ENCODE measurements at regions not wholly inside any gene's neighbourhood (a gene's known extent, or its start where the extent isn't known, plus 50 kb on each side); places are given as distances from the start of the nearest gene placed in this dataset.

- TF ChIP-seq, protein P1, sequence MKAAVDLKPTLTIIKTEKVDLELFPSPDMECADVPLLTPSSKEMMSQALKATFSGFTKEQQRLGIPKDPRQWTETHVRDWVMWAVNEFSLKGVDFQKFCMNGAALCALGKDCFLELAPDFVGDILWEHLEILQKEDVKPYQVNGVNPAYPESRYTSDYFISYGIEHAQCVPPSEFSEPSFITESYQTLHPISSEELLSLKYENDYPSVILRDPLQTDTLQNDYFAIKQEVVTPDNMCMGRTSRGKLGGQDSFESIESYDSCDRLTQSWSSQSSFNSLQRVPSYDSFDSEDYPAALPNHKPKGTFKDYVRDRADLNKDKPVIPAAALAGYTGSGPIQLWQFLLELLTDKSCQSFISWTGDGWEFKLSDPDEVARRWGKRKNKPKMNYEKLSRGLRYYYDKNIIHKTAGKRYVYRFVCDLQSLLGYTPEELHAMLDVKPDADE (IDR thresholded peaks at IDR 0.05), result no peak
- TF ChIP-seq ZNF331 (CRISPR knock-in tag; IDR thresholded peaks at IDR 0.05; ENCODE audit: low read depth), result no peak
- TF ChIP-seq, protein P2, sequence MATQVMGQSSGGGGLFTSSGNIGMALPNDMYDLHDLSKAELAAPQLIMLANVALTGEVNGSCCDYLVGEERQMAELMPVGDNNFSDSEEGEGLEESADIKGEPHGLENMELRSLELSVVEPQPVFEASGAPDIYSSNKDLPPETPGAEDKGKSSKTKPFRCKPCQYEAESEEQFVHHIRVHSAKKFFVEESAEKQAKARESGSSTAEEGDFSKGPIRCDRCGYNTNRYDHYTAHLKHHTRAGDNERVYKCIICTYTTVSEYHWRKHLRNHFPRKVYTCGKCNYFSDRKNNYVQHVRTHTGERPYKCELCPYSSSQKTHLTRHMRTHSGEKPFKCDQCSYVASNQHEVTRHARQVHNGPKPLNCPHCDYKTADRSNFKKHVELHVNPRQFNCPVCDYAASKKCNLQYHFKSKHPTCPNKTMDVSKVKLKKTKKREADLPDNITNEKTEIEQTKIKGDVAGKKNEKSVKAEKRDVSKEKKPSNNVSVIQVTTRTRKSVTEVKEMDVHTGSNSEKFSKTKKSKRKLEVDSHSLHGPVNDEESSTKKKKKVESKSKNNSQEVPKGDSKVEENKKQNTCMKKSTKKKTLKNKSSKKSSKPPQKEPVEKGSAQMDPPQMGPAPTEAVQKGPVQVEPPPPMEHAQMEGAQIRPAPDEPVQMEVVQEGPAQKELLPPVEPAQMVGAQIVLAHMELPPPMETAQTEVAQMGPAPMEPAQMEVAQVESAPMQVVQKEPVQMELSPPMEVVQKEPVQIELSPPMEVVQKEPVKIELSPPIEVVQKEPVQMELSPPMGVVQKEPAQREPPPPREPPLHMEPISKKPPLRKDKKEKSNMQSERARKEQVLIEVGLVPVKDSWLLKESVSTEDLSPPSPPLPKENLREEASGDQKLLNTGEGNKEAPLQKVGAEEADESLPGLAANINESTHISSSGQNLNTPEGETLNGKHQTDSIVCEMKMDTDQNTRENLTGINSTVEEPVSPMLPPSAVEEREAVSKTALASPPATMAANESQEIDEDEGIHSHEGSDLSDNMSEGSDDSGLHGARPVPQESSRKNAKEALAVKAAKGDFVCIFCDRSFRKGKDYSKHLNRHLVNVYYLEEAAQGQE (IDR thresholded peaks at IDR 0.05; ENCODE audit: unreplicated experiment), result no peak
- TF ChIP-seq JUNB (IDR thresholded peaks at IDR 0.05; ENCODE audit: unreplicated experiment), result no peak
- no peak for TF ChIP-seq EZH2 (IDR thresholded peaks at IDR 0.05; ENCODE audit: low read depth, unreplicated experiment)
- TF ChIP-seq EZH2phosphoT487 (IDR thresholded peaks at IDR 0.05; ENCODE audit: unreplicated experiment), result no peak
- TF ChIP-seq NANOG (IDR thresholded peaks at IDR 0.05; ENCODE audit: borderline replicate concordance), result no peak
- TF ChIP-seq POLR2AphosphoS5 (IDR thresholded peaks at IDR 0.05; ENCODE audit: low read depth), result no peak
- TF ChIP-seq STAT1 (IDR thresholded peaks at IDR 0.05; ENCODE audit: unreplicated experiment), result no peak
- TF ChIP-seq, protein P3, sequence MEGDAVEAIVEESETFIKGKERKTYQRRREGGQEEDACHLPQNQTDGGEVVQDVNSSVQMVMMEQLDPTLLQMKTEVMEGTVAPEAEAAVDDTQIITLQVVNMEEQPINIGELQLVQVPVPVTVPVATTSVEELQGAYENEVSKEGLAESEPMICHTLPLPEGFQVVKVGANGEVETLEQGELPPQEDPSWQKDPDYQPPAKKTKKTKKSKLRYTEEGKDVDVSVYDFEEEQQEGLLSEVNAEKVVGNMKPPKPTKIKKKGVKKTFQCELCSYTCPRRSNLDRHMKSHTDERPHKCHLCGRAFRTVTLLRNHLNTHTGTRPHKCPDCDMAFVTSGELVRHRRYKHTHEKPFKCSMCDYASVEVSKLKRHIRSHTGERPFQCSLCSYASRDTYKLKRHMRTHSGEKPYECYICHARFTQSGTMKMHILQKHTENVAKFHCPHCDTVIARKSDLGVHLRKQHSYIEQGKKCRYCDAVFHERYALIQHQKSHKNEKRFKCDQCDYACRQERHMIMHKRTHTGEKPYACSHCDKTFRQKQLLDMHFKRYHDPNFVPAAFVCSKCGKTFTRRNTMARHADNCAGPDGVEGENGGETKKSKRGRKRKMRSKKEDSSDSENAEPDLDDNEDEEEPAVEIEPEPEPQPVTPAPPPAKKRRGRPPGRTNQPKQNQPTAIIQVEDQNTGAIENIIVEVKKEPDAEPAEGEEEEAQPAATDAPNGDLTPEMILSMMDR (conservative IDR thresholded peaks at IDR 0.05; ENCODE audit: low read depth in 2 of 2), result no peak
Observed at GRCh38 chr14:82394916-82395315, 861.3 kb upstream of the SEL1L start (continued).

DNA sequence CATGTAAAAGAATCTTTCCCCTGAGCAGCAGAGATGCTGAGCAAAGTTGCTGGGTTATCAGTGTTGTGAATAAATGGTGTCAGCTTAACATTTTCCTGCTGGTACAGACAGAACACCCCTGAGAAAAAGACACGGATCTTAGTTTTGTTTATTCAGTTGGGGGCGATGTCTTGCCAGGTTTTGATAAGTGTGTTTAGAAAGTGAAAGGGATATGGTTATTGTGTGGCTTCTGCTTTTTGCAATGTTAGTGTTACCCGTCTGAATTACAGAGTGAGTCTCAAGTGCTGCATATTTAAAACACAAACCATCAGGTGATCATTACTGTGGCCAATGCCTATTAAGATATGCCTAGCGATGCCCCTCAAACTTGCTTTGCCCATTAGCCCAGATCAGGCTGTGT is 864.6 kb upstream of the SEL1L start:
- peak overlapping the region; percentile 67 for H2AFZ ChIP-seq
- no peak for ATAC-seq
- 0 out of 2 replicates have a peak overlapping the region, but pooled peaks have one; percentile 27 for H3K4me2 ChIP-seq

More for the DNA sequence above, 864.6 kb upstream of the SEL1L start:
- no peak for TF ChIP-seq CREB1 (CRISPR knock-in tag; IDR thresholded peaks at IDR 0.05; ENCODE audit: low read depth)
- TF ChIP-seq, protein P3 (conservative IDR thresholded peaks at IDR 0.05; ENCODE audit: low read depth in 2 of 2), result peak in 1 of 2 experiments; percentile 35; a peak in 1 of 4 replicates
- Histone ChIP-seq H3K9me2 (ENCODE audit: insufficient read depth) (no peaks in the 10 kb centered on the region), H3F3A (replicated peaks; ENCODE audit: low read depth) (no peaks in the 10 kb centered on the region), H3K27ac (ENCODE audit: low read depth) (no peak overlapping the region), H3K36me3 (ENCODE audit: insufficient read depth) (no peaks in the 10 kb centered on the region), H3K4me3 (no peak overlapping the region), H3K79me2 (replicated peaks; ENCODE audit: insufficient read depth) (no peaks in the 10 kb centered on the region), H3K27me3 (ENCODE audit: insufficient read depth) (no peaks in the 10 kb centered on the region), H4K20me1 (replicated peaks; ENCODE audit: insufficient read depth) (no peaks in the 10 kb centered on the region), H3K4me1 (ENCODE audit: insufficient read depth) (peaks cover 22% of the 10 kb centered on the region)
- H3K9me3 Mint-ChIP-seq, result peaks cover 84% of the 10 kb centered on the region
- no peak overlapping the region for H3K4me3 Mint-ChIP-seq
- H3K27me3 Mint-ChIP-seq (ENCODE audit: insufficient read depth, low read depth, poor library complexity), result peaks cover 2% of the 10 kb centered on the region
- no peak overlapping the region for H3K27ac Mint-ChIP-seq
- DNase-seq (ENCODE audit: low spot score), result no peak
- no peaks in the 10 kb centered on the region for H3K4me1 Mint-ChIP-seq
- peaks cover 10% of the 10 kb centered on the region; the same call in 1 of the 3 replicates for H3K36me3 Mint-ChIP-seq (ENCODE audit: low read depth)

Data from GM23338 (cell line).